HG02852 (cell line): ENCODE measurements at regions not wholly inside any gene's neighbourhood (a gene's known extent, or its start where the extent isn't known, plus 50 kb on each side); places are given as distances from the start of the nearest gene placed in this dataset.
"Not testable (repeated sequence)": the region's sequence is repeated elsewhere in the genome, so short reads cannot be mapped to it uniquely, and the experiment has no call there.

Source experiments
- ATAC-seq: cut with Tn5 transposase; IDR thresholded peaks from one replicate; pipeline ENCODE4 v1.9.1; 2021; ENCODE audit warnings: mild to moderate bottlenecking, moderate library complexity; ENCODE audit not compliant: unreplicated experiment

- ATAC-seq: no peak
Observed at GRCh38 chr1:101366513-101367215, 129.8 kb downstream of the S1PR1 start.

DNA sequence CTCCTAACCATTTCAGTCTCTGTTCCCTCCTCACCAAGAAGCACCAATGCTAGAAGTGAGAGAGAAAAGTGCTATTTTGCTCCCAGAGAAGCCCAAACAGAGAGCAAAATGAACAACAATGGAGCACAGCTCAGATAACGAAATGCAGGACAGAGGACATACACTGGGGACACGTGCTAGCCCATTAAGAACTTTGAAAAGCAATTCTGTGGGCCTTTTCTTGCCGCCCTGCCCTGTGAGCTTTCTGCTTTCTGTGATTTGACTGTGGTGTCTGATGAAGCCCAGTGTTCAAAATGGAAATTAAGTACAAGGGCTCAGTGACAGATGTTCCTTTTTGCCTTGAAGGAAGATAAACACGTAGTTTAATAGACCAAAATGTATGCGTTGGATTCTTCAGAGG lies 130.8 kb downstream of the S1PR1 start:
- ATAC-seq: no peak

DNA sequence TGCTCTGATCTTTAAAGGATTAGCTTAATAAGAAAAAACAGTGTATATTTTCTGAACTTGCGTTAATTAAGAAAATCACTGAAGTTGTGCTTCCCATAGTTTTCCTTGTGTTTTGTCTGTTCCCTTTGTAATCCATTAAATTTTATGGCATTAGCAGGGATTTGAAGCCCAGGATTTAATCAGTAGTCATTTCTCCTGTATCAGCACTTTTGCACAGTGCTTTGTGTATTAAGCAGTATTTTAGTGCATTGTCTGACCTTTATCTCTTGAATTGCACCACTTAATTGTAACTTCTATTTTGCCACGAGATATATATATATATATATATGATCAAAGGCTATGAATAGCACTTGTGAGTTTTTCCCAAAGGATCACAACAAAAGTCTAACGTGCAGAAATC lies 133.7 kb downstream of the S1PR1 start:
- ATAC-seq: no peak

DNA sequence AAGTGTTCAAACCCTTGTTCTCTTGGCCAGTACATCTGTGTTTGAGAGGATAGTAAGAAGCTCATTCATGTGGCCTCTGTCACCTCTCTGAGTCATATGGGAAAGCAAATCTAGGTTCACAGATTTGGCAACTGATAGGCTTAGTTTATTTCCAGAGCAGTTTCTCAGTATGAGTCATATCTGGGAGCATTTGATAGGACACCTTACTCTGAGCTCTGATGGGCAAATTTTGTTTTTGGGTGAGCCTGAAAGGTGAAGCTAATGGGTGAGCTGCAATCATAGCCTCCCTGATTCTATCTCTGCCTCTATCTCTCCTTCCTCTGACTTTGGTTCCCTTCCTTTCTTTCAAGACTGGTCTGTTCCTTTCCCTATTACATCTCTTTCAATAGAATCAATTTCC lies 134.4 kb downstream of the S1PR1 start:
- ATAC-seq: peak; percentile 97

DNA sequence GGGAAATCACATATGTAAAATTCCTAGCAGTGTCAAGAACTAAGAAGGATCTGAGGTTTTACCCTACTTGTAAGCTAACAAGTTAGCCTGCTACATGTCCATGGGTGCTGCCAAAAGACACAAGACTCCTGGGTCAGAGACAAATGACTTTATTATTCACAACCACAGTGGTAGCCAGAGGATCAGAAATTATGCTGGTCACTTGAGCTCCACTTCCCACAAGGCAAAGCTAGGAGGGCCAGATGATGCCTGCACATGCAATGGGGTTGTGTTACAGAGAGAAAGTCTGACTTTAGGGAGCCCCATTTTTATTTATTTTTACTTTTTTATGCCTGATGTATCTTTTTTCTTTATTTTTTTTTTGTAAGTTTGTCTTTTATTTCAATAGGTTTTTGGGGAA lies 136.8 kb downstream of the S1PR1 start:
- no peak for ATAC-seq

- ATAC-seq: not testable (repeated sequence)
Observed at GRCh38 chr1:101375448-101375847, 138.6 kb downstream of the S1PR1 start.

DNA sequence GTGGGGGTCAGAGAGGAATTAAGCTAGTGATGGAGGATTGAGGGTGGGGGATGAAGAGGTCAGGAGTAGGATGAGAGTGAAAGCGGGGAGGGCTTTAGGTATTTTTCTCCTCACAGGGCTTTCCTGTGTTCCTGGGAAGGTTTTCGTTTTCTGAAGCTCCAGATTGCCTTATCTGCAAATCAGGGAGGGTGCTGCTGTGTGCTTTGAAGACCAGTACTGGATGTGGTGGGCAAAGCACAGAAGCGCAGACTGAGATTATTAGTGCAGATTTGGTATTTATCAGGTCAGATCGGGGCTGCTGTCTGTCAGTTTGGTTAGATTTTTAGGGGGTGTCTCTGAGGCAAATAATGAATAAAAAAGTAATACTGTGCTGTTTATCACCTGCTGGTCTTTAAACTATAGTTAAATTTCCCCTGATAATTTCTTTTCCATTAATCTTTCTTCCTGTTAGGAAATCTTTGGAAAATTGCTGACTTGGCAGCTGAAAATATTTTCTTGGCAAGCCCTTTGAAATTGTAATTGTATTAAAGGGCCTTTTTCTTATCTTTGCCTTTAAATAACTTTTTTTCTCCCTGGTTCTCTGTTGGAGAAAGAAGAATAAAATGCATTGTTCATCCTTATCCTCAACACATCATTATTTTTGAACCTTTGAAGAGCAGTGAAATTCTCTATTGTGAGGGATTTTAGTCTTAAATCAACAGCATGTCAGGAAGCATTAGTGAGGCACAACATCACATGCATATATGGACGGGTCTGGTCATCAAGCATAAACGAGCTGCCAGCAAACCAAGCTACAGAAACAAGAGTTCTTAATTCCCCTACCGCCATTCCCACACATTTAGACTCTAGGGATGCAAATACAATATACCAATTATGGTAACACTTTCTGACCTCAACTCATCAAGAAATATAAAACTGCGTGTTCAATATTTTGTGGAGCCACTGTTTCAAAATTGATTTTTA lies 139.6 kb downstream of the S1PR1 start:
- no peak for ATAC-seq

GRCh38 chr1:101377084-101377835 lies 140.4 kb downstream of the S1PR1 start:
- no peak for ATAC-seq

DNA sequence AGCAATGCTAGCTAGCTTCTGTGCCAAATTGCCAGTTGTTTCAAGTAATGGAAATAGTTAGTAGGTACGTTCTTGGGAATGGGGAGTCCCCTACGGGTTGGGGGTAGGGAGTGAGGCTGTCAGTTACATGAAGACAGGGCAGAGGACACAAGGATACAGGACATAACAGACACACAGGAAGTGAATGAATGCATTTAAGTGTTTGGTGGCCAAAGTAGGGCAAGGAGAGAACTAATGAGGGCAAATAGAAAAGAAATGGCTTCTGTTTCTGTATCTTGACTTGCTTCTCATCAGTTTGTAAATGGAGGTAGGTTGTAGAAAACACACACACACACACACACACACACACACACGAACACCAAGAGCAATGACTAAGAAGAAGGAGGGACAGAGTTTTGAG lies 142.2 kb downstream of the S1PR1 start:
- no peak for ATAC-seq

DNA sequence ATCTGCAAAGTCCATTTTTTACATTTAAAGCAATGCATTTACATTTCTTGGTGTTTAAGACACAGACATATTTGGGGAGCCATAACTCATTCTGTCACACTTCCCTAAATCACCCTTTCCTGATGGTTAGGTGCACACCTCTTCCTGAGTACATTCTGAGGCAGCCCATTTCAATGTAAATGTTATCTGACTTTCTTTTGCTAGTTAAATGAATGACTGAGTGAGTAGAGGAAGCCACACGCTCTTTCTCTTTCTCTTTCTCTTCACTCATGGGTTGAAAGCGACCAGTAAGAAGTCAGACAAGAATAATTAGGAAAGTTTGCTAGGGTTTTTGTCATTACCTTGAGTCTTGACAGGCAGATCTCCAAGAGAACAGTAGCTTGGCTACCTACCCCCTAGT lies 143.1 kb downstream of the S1PR1 start:
- peak; percentile 99 for ATAC-seq

DNA sequence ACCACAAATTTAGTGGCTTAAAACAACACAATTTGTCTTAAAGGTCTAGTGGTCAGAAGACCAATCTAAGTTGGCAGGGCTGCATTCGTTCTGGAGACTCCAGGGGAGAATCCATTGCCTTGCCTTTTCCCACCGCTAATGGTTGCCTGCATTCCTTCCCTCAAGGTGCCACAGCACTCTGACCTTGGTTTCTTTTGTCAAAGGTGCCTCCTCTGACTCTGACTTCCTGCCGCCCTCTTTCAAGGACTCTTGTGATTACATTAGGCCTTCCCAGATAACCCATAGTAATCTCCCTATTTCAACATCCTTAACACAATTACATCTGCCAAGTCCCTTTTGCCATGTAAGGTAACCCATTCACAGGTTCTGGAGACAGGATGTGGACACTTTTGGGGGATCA lies 145.3 kb downstream of the S1PR1 start:
- ATAC-seq: no peak

DNA sequence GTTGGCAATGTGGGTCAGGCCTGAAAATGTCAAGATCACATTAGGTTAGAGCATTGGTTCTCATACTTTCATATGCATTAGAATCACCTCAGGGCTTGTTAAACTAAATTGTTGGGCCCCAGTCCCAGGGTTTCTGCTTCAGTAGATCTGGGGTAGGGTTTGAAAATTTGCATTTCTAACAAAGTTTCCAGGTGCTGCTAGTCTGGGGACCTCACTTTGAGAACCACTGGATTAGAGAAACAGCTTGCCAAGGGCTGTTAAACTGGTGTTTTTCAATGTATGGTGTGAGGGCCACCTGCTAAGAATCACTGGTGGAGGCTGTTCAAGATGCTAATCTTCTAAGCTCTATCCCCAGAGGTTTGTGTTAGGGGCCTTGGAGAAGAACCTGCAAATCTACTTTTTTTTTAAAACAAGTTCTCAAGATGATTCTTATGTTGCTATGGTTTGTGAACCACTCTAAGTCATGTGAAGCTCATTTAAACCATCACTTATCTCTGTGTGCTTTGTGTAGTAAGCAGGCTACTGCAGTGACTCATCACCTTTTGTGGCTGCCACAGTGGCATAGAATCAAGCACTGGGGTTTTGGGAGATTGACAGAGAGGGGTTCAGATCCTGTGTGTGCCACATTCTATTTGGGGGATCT lies 152.2 kb downstream of the S1PR1 start:
- ATAC-seq: peak; percentile 88

GRCh38 chr1:101389547-101389929 lies 152.7 kb downstream of the S1PR1 start:
- no peak for ATAC-seq

GRCh38 chr1:101392552-101392951 lies 155.7 kb downstream of the S1PR1 start:
- no peak for ATAC-seq

GRCh38 chr1:101394041-101394440 lies 157.2 kb downstream of the S1PR1 start:
- no peak for ATAC-seq

- ATAC-seq: no peak
Observed at GRCh38 chr1:101399222-101399621, 162.4 kb downstream of the S1PR1 start.

DNA sequence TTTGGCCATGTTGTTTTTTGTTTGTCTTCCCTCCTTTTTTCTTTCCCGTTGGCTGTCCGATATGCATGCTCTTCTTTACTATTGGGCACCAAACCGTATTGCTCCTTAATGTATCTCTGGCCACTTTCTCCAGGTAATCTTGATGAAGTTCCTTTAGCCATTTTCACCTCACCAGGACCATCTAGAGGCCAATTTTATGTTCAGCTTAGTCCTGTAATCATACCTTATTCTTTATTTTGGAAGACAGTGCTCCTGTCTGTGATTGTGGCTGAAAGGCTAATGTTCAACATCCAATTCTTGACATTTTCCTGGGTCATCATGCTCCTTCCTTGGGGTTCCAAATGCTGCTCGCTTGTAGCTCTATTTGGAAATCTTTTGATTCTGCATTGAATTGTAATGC lies 169.5 kb downstream of the S1PR1 start:
- no peak for ATAC-seq

DNA sequence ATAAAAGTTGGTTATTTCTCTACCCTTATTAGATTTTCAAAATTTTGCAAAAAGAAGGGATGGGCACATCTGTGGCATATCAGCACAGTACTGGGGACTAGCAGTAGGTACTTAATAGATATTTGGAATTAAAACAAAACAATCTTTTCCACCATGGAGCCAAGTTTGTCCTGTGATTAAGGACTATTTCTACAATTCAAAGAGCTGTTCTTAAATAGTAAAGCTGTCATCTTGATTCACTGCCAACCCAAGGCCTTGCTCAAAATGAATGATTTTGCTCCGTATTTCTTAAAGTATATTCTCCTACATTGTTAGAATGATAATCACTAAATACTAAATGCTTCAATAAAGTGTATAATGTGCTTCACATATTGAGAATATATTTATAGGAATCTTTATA lies 169.9 kb downstream of the S1PR1 start:
- no peak for ATAC-seq

- peak; percentile 82 for ATAC-seq
Observed at GRCh38 chr1:101407505-101408211, 170.8 kb downstream of the S1PR1 start.
